HepG2 (cell line): ENCODE measurements at regions not wholly inside any gene's neighbourhood (a gene's known extent, or its start where the extent isn't known, plus 50 kb on each side); places are given as distances from the start of the nearest gene placed in this dataset.

Source experiments
- ATAC-seq: fragments of 200-7000 bp; cut with Tn5 transposase; 3 replicates; pipeline ENCODE4 v1.9.1; 2020; ENCODE audit warnings: mild to moderate bottlenecking, moderate library complexity
- BruUV-seq: library from RNA; stranded (reverse); fragments of 400-500 nt; replicated peaks from 2 replicates; lab custom pipeline; 2021; lab: Mats Ljungman, UMichigan
- CTCF ChIA-PET: fragments of 300-600 bp; formaldehyde crosslinking; extraction: SDS; loops from one replicate; lab custom pipeline; 2021; ENCODE audit warnings: low total read pairs, inconsistent platforms, low intra/inter-chr PET ratio; lab: Yijun Ruan, JAX
- POLR2A ChIA-PET: fragments of 350-600 bp; sonication (Branson Sonifier 250); formaldehyde crosslinking; loops from one replicate; lab custom pipeline; 2020; ENCODE audit warnings: antibody characterized with exemption, inconsistent platforms; lab: Yijun Ruan, JAX
- DNase-seq: peaks from one replicate; pipeline ENCODE4 v3.0.0-alpha.2; 2015; ENCODE audit warnings: low spot score
- FAIRE-seq: peaks from 3 replicates; lab custom pipeline; 2011; peaks lifted over from hg19 to GRCh38; lab: Jason Lieb, UNC
- H2AFZ ChIP-seq: one replicate; pipeline ENCODE4 v1.6.1; 2011; ENCODE audit warnings: low read length, inconsistent platforms
- H3K27ac ChIP-seq: fragments of 300-600 bp; 3 replicates; pipeline ENCODE4 v1.8.0; 2011; ENCODE audit warnings: mixed run types, mild to moderate bottlenecking, mixed read lengths, low read length, inconsistent platforms; ENCODE audit not compliant: insufficient read depth; ENCODE audit errors: extremely low read length
- H3K27me3 ChIP-seq, 2 experiments: fragments of 200-600 bp in 1 of 2; 2 replicates in 1 of 2; 3 replicates in 1 of 2; pipeline versions ENCODE4 v1.6.0 to v1.8.0; 2011; ENCODE audit warnings: low read length in 2 of 2, mild to moderate bottlenecking in 2 of 2, moderate library complexity in 2 of 2, inconsistent platforms in 1 of 2; ENCODE audit not compliant: insufficient read depth in 2 of 2, control insufficient read depth in 1 of 2
- H3K36me3 ChIP-seq, 2 experiments: fragments of 200-600 bp in 1 of 2; replicated peaks in 1 of 2; 2 replicates in 1 of 2; 3 replicates in 1 of 2; pipeline versions ENCODE4 v1.5.1 to v1.8.0; 2011; ENCODE audit warnings: low read length in 2 of 2, inconsistent platforms in 1 of 2; ENCODE audit not compliant: insufficient read depth in 2 of 2, control insufficient read depth in 1 of 2
- H3K4me1 ChIP-seq: 2 replicates; pipeline ENCODE4 v1.5.1; 2012; ENCODE audit warnings: low read length, inconsistent platforms; ENCODE audit not compliant: insufficient read depth
- H3K4me2 ChIP-seq: 2 replicates; pipeline ENCODE4 v1.6.0; 2011; ENCODE audit warnings: low read depth, low read length, inconsistent platforms
- H3K4me3 ChIP-seq, 3 experiments: fragments of 200-600 bp in 1 of 3; sonication (generic), shearing (Covaris generic) in 1 of 3; replicated peaks in 1 of 3; 2 replicates each; pipeline ENCODE4 v1.5.1; 2011 to 2016; ENCODE audit warnings: low read length in 3 of 3, inconsistent platforms in 2 of 3, low read depth in 2 of 3, mild to moderate bottlenecking in 2 of 3, control low read depth in 1 of 3, mixed read lengths in 1 of 3; ENCODE audit not compliant: insufficient read depth in 1 of 3
- H3K79me2 ChIP-seq: one replicate; pipeline ENCODE4 v1.6.1; 2011; ENCODE audit warnings: low read length, inconsistent platforms; ENCODE audit not compliant: insufficient read depth
- H3K9ac ChIP-seq: 2 replicates; pipeline ENCODE4 v1.6.0; 2011; ENCODE audit warnings: mild to moderate bottlenecking, low read depth, low read length, inconsistent platforms; ENCODE audit not compliant: insufficient read depth
- H3K9me3 ChIP-seq: 2 replicates; pipeline ENCODE4 v1.5.1; 2012; ENCODE audit warnings: mild to moderate bottlenecking, low read length
- H4K20me1 ChIP-seq: 2 replicates; pipeline ENCODE4 v1.6.0; 2011; ENCODE audit warnings: inconsistent platforms, mild to moderate bottlenecking, low read length, moderate library complexity; ENCODE audit not compliant: insufficient read depth
- ATF7 ChIP-seq, 2 experiments: fragments of 450-650 bp in 1 of 2; sonication (generic) in 1 of 2; formaldehyde crosslinking in 1 of 2; IDR thresholded peaks; 2 replicates each; pipeline versions ENCODE4 v1.4.0 to v1.6.1; 2016 to 2020; ENCODE audit warnings: antibody characterized with exemption in 1 of 2, mild to moderate bottlenecking in 1 of 2, missing genetic modification reagents in 1 of 2
- CBX1 ChIP-seq: IDR thresholded peaks from one replicate; pipeline ENCODE4 v1.6.1; 2016; ENCODE audit warnings: antibody characterized with exemption, low read depth
- CBX2 ChIP-seq, 2 experiments: fragments of 200-600 bp in 1 of 2; sonication (generic); formaldehyde crosslinking in 1 of 2; IDR thresholded peaks; 2 replicates each; pipeline versions ENCODE4 v1.7.0 to v1.8.1; 2018 to 2022; ENCODE audit warnings: low read depth in 2 of 2, low read length in 1 of 2, mild to moderate bottlenecking in 1 of 2, missing genetic modification reagents in 1 of 2
- GTF2F1 ChIP-seq: fragments of 150-350 bp; IDR thresholded peaks from 2 replicates; pipeline ENCODE4 v1.6.1; 2014; ENCODE audit warnings: low read length
- KDM5A ChIP-seq: fragments of 200-600 bp; sonication (generic); IDR thresholded peaks from 2 replicates; pipeline ENCODE4 v1.7.0; 2018; ENCODE audit warnings: antibody characterized with exemption, mild to moderate bottlenecking, low read length, borderline replicate concordance
- NCOA1 ChIP-seq: sonication (generic); formaldehyde crosslinking; IDR thresholded peaks from 2 replicates; pipeline ENCODE4 v1.9.0; 2021; ENCODE audit warnings: missing genetic modification reagents
- RBAK ChIP-seq: sonication (generic); formaldehyde crosslinking; IDR thresholded peaks from 2 replicates; pipeline ENCODE4 v1.5.1; 2020; ENCODE audit warnings: mild to moderate bottlenecking, missing genetic modification reagents
- ZBTB7B ChIP-seq: sonication (generic); formaldehyde crosslinking; IDR thresholded peaks from 2 replicates; pipeline ENCODE4 v1.4.0; 2020; ENCODE audit warnings: missing genetic modification reagents
- ZFP1 ChIP-seq: IDR thresholded peaks from 2 replicates; pipeline ENCODE4 v1.6.1; 2016
- ZNF33B ChIP-seq: sonication (generic); formaldehyde crosslinking; IDR thresholded peaks from 2 replicates; pipeline ENCODE4 v1.5.1; 2020; ENCODE audit warnings: mild to moderate bottlenecking, missing genetic modification reagents
- ZNF512 ChIP-seq: sonication (generic); formaldehyde crosslinking; IDR thresholded peaks from 2 replicates; pipeline ENCODE4 v1.4.0; 2020; ENCODE audit warnings: mild to moderate bottlenecking, missing genetic modification reagents
- ZNF598 ChIP-seq: sonication (generic); formaldehyde crosslinking; IDR thresholded peaks from 2 replicates; pipeline ENCODE4 v1.5.1; 2020; ENCODE audit warnings: mild to moderate bottlenecking, missing genetic modification reagents, borderline replicate concordance
- ZNF607 ChIP-seq: sonication (generic); formaldehyde crosslinking; IDR thresholded peaks from 2 replicates; pipeline ENCODE4 v1.5.1; 2020; ENCODE audit warnings: missing genetic modification reagents, mild to moderate bottlenecking, borderline replicate concordance
- ZNF768 ChIP-seq: sonication (generic); formaldehyde crosslinking; IDR thresholded peaks from 2 replicates; pipeline ENCODE4 v1.4.0; 2020; ENCODE audit warnings: missing genetic modification reagents
- WGBS: methylation state at CpG from one replicate; pipeline ENCODE4 v1.1.6; 2017; ENCODE audit warnings: low lambda C conversion rate; 5-methylcytosine and 5-hydroxymethylcytosine counted together
- in situ Hi-C: cut with HindIII; loops from 2 replicates; pipeline ENCODE4 v1.10.0; 2017; ENCODE audit warnings: low pct_unique_long_range_greater_than_20kb; ENCODE audit not compliant: extremely low pct_ligation_motif_present
- intact Hi-C: fragments of 100-400 bp; cut with micrococcal nuclease; formaldehyde crosslinking; loops from one replicate; pipeline ENCODE4 v1.10.0; 2022; ENCODE audit not compliant: unreplicated experiment

GRCh38 chr4:111811661-111812060, 333.6 kb upstream of the FAM241A start:
- ATAC-seq (no peak), DNase-seq (no peak)
- H2AFZ ChIP-seq: no peak overlapping the region
- intact Hi-C loops (no loop called here), in situ Hi-C loops (no loop called here)
- H4K20me1 ChIP-seq: no peaks in the 10 kb centered on the region
- BruUV-seq: no TSS peak
- H3K27ac ChIP-seq: no peak overlapping the region
- no peak overlapping the region for H3K4me3 ChIP-seq
- no peaks in the 10 kb centered on the region for H3K79me2 ChIP-seq
- no peaks in the 10 kb centered on the region for H3K9me3 ChIP-seq
- CTCF ChIA-PET: no interaction called here
- 2% methylated on average over 2 of the region's 2 CpGs for WGBS
- no peaks in the 10 kb centered on the region for H3K36me3 ChIP-seq
- H3K4me1 ChIP-seq: no peaks in the 10 kb centered on the region
- TF ChIP-seq ZNF768 (CRISPR knock-in tag): no peak
- no peak for TF ChIP-seq ZFP1
- no peak for TF ChIP-seq ZNF598
- TF ChIP-seq ZNF607 (CRISPR knock-in tag): no peak
- no peak for TF ChIP-seq ZNF33B (CRISPR knock-in tag)
- TF ChIP-seq ZBTB7B (CRISPR knock-in tag): no peak
- TF ChIP-seq NCOA1 (CRISPR knock-in tag): no peak
- TF ChIP-seq GTF2F1: no peak
- no peak for TF ChIP-seq RBAK (CRISPR knock-in tag)
- no peak for TF ChIP-seq CBX1
- TF ChIP-seq ZNF512 (CRISPR knock-in tag): no peak
- TF ChIP-seq KDM5A: no peak
- TF ChIP-seq ATF7 (IDR thresholded peaks at IDR 0.05): no peak
- TF ChIP-seq ATF7 (CRISPR knock-in tag; IDR thresholded peaks at IDR 0.05): no peak
- TF ChIP-seq CBX2 (IDR thresholded peaks at IDR 0.05; ENCODE audit: low read depth, low read length): no peak
- no peak for TF ChIP-seq CBX2 (CRISPR knock-in tag; IDR thresholded peaks at IDR 0.05; ENCODE audit: low read depth)
- TF ChIP-seq, all 625 proteins: peak for 0
- Histone ChIP-seq H3K9ac (no peak overlapping the region), H3K4me2 (no peak overlapping the region), H3K27me3 (no peaks in the 10 kb centered on the region)
- no peak for FAIRE-seq
- POLR2A ChIA-PET: no interaction called here
